ENCODE measurements at regions not wholly inside any gene's neighbourhood (a gene's known extent, or its start where the extent isn't known, plus 50 kb on each side); places are given as distances from the start of the nearest gene placed in this dataset.

DNA sequence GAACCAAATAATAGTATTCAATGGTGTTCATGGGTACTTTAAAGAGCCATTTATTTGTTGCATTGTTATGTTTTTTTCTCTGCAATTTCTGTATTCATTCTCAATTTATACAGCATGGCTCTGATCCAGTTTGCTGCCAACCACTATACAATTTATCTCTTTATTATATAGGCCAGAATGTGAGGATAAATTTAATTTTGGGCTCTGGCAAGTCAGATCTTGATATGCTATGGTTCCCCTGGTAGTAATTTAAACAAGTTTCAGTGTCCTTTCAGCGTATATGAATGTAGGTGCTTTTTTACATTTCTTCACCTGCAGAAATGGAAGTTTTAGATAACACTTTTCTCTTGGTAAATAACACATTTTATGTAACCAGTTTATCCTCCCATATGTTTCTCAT lies 1118.0 kb upstream of the SEMA6A start:
- TF ChIP-seq POLR2A (IDR thresholded peaks at IDR 0.05; ENCODE audit: low read length) (no peak), GATA1 (IDR thresholded peaks at IDR 0.05; ENCODE audit: low read depth, low read length) (no peak)
